ENCODE measurements at regions not wholly inside any gene's neighbourhood (a gene's known extent, or its start where the extent isn't known, plus 50 kb on each side); places are given as distances from the start of the nearest gene placed in this dataset.

GRCh38 chr6:149254253-149254652, 63.3 kb upstream of the TAB2 start:
- TF ChIP-seq, protein P1, sequence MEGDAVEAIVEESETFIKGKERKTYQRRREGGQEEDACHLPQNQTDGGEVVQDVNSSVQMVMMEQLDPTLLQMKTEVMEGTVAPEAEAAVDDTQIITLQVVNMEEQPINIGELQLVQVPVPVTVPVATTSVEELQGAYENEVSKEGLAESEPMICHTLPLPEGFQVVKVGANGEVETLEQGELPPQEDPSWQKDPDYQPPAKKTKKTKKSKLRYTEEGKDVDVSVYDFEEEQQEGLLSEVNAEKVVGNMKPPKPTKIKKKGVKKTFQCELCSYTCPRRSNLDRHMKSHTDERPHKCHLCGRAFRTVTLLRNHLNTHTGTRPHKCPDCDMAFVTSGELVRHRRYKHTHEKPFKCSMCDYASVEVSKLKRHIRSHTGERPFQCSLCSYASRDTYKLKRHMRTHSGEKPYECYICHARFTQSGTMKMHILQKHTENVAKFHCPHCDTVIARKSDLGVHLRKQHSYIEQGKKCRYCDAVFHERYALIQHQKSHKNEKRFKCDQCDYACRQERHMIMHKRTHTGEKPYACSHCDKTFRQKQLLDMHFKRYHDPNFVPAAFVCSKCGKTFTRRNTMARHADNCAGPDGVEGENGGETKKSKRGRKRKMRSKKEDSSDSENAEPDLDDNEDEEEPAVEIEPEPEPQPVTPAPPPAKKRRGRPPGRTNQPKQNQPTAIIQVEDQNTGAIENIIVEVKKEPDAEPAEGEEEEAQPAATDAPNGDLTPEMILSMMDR (conservative IDR thresholded peaks at IDR 0.05 in 1 of 2, IDR thresholded peaks at IDR 0.05 in 1 of 2; ENCODE audit: extremely low read depth in 1 of 2, insufficient read depth in 1 of 2, low read depth in 1 of 2, low read length in 2 of 2): no peak
- no peak for TF ChIP-seq EZH2 (IDR thresholded peaks at IDR 0.05; ENCODE audit: borderline replicate concordance, low read length)
